DMS153 treated with DMSO at 0.1 percent for 48 hours (cell line): ENCODE measurements at regions not wholly inside any gene's neighbourhood (a gene's known extent, or its start where the extent isn't known, plus 50 kb on each side); places are given as distances from the start of the nearest gene placed in this dataset.

Experiments used
- DNase-seq: peaks from one replicate; lab custom pipeline; 2025; ENCODE audit not compliant: unreplicated experiment; lab: John Stamatoyannopoulos, UW

DNA sequence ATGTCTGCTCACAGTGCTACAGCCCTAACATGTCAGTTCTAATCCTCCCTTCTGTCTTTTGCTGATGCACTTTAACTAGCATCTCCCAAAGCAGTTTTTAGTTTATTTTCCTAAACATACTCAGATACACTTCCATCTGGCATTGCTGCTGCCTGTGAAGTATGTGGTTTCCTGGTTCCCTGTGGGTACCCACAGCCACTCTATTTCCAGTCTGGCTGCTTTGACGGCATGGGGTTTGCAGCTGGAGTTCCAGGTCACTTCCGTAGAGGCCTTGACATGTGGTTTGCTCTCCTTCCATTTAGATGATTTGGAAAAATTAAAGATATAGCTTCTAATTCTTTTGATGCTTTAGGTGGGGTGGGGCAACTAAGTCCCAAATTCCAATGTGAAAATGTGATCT, 375.5 kb downstream of the PCDH20 start:
- DNase-seq, result no peak

DNA sequence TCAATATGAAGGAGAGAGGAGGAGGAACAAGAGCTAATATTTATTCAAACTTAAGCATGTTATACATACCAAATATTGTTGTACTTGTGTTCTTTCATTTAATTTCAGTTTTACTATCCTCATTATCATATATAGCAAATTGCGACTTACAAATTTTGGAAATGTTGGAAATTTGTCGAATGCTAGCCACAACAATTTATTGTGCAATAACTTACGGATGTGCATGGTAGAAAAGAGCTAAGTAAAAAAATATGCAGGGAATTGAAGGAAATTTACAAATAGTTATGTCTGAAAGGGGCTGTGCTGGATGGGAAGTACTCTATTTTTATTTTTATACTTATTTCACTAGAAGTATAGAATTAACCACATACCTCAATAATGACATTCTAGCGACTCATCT, 376.3 kb downstream of the PCDH20 start:
- no peak for DNase-seq

DNA sequence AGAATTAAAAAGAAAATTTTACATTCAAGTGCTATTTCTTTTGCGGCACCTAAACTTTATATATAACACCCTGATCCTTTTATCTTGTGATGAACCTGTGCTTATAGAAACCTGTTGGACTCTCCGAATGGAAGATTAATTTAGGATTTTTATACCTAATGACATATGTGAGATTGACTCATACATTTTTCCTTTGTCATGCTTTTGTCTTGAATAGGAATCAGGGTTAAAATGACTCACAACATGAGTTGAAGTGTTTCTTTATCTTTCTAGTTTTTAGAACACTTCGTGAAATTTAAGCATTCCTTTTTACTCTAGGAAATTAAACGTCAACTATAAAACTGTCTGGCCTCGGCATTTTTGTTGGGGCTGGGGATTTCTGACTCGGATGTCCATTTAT, 378.9 kb downstream of the PCDH20 start:
- no peak for DNase-seq

DNA sequence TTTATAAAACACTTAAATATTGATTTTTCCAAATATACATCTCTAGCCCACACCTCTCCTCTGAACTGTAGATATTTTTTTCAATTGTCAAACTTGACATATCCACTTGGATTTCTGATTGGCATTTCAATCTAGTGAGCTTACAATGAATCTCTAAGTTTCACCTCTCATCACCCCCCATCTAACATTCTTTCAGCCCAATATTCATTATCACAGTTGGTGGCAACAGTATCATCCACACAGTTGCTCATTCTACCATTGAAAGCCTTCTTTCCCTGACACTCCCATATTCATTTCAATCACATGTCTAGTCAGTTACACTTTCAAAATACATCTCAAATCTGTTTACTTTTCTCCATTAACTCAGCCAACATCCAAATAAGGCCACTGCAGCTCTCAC, 385.2 kb downstream of the PCDH20 start:
- peak; percentile 13 for DNase-seq

DNA sequence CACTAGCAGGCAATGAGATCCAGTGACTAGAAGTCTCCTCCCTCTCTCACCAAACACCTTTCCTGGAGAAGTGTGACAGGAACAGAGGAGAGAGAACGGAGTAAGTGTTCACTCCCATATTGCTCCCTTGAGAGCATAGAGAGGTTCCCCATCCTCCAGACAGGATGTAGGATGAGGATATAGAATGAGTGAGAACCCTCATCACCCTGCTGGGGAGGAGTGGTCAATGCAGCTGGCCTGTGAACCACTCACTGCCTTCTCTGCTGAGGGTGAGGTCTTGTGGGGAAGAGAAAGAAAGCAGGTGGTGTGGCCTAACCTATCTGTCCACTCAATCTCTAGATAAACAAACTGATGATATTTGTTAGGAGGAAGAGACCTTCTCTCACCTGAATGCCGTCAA, 386.6 kb downstream of the PCDH20 start:
- DNase-seq, result peak; percentile 54

DNA sequence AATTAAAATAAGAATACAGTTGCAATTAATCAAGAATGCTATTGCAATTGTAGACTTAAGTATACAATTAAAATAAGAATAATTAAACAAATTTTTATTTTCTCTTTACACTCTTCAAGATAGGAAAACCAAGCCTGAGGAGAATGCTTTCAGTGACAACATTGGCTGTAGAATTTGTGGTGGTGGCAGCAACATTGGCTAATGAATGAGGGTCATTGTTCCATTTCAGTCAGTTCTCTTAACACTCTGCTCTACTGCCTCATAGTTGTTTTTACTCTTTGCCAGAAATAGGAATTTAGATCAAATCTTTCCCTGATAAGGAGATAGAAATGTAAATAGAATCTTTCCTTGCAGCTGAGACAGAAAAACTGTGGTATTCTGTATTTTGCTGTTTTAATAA, 391.6 kb downstream of the PCDH20 start:
- no peak for DNase-seq

DNA sequence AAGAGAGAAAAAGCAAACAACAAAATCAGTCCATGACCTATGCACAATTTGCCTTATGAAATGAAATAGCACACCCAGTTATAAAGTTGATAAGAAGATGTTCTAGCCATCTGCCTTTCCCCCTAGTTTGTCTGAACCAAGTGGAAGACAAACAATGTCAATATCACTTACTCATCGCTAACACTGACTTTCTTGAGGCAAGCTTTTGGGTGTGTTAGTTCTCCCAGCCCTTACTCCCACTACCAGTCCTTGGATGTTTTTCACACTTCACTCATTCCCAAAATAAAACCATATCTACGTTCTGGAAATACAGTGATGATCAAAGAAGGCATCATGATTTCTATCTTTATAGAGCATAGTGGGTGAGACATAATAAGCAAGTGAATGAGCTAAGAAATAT, 393.8 kb downstream of the PCDH20 start:
- no peak for DNase-seq

DNA sequence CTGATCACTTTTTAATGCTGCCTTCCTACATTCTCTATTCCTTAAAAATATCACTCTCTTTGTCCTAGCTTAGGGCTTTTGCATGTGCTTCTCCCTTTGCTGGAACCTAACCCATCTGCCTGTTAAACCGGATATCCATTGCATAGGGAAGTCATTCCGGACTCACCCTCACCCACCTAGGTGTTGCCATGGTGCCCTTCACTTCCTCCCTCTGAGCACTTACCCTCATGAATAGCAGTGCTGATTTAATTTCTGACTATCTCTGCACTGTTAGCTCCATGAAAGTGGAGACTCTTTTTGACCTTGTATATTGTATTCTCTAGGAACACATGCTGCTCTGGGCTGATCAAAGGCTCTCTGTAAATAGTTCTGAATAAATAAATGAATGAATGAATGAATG, 401.9 kb downstream of the PCDH20 start:
- peak; percentile 25 for DNase-seq

DNA sequence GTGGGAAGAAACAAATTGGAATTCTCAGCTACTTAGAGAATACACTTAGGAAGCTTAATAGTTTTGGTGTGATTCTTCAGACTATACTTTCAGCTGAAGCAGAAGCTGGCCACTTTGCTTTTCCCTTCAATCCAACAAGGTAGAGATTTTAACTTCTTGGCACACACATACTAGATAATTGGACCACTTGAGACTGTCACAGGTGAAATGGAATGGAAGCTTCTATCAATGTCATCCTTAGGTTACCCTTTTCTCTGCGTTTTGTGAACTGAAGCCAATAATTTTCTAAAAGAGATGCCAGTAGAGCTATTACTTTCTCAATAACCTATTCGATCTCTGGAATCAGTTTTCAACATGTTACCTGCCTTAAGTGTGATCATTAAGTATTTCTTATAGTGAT, 405.3 kb downstream of the PCDH20 start:
- no peak for DNase-seq

DNA sequence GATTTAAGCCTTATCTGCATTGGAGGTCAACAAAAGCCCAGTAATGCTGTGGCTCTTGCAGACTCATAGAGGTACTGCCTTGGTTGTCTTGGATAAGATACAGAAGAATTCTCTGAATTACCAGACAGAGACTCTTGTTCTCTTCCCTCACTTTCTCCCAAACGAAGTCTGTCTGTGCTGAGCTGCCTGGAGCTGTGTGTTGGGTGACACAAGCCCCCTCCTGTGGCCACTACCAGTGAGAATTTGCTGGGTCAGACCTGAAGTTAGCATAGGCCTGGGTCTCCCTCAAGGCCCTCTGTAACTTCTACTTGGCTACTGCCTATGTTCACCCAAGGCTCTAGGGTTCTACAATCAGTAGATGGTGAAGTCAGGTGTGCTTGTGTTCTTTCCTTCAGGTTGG, 413.0 kb downstream of the PCDH20 start:
- DNase-seq, result no peak

DNA sequence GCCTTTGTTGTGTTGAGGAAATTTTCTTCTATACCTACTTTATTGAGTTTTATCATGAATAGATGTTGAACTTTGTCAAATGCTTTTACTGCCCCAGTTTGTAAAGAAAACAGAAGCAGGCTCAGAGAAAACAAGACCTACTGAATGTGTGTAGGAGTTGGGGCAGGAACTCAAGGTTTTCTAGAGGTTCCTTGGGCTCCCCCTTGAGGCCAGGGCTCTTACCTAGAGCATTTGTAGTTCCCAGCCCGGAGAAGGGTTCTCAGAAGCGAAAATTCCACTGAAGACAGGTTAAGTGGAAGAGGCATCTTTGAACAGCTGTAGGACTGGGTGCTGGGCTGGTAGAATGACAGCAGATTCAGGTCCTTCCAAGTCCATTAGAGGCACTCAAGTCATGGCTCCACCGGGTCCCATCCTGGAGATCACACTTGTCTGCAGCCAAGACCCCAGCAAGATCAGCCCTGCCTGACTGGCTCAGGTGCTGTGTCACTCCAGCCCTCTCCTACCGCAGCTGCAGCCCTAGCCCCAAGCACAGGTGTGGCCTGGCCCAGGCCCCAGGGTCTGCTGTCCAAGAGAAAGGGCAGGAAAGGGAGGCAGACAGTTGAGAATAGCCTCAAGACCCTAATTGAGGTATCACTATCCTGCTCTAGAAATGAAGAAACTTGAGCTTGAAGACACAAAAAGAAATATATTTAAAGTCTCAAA, 425.5 kb downstream of the PCDH20 start:
- no peak for DNase-seq

DNA sequence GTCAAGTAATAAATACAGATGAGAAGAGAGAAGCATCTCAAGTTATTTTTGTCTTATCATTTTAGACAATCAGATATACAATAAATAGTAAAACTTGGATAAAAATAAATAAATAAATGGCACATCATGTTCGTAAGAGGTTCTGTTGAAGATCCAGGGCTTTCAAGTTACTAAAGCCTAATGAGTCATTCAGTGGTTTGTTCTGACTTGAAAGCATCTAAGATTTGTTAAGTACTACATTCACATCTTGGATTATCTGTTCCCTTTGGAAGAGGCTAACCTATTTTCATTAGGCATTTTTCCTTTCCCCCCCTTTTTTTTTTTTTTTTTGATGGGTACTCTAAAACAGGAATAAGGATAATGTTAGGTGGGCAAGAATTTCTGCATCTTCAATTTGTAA, 429.3 kb downstream of the PCDH20 start:
- no peak for DNase-seq

DNA sequence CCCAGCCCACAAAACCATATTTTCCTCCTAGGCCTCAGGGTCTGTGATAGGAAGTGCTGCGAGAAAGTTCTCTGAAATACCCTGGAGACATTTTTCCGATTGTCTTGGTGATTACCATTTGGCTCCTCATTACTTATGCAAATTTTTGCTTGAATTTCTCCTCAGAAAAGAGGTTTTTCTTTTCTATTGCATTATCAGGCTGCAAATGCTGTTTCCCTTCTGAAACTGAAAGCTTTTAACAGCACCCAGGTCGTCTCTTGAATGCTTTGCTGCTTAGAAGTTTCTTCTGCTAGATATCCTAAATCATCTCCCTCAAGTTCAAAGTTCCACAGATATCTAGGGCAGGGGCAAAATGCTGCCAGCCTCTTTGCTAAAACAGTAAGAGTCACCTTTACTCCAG, 434.2 kb downstream of the PCDH20 start:
- no peak for DNase-seq

DNA sequence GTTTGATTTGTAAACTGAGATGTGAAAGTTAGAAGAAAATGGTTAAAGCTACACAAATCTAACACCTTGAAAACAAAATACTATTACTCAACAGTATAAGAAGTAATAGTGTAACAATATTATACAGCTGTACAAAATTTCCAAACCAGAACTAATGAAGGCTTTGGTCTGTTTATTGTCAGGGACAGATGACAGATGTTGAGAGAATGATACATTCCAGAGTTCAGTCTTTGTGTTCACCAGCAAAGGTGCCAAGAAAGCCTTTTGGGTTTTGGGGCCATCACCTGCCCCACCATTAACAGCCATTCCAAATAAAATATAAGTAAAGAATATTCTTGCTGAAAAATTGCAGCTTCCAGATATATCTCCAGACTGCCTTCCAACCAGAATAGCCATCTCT, 439.3 kb downstream of the PCDH20 start:
- DNase-seq, result no peak

DNA sequence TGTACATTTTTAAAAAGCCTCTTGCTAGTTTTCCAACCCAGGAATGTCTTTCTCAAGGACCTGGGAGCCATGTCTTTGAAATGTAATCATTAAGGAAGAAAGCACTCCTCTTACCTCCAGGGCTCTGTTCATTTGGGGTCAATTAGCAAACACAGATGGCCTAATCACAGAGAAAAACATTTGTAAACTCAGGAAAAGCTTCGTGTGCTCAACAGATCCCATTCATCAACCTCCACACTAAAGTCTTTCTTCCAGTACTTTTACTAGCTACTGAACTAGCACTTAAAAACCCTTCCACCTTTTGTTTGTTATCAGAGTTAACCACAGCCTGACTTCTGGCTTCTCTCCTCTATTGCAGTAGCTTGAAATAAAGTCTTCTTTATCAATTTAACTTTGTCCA, 441.4 kb downstream of the PCDH20 start:
- DNase-seq, result no peak

DNA sequence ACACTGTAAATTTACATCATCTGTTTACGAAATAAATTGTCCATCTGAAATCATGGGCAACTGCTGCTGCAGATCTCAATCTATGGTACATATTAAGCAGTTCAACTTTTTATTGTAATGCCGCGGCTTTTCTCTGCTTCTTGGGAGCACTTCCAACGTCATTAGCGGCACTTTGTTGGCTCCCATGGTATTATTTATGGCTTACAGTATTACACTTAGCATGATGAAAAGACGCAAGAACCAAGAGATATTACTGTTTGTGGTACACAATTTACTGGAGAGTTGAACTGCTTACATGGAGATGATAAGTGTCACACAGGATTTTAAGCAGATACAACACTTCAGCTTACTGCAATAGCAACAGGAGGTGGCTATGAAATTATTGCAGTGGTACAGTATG, 442.1 kb downstream of the PCDH20 start:
- no peak for DNase-seq

DNA sequence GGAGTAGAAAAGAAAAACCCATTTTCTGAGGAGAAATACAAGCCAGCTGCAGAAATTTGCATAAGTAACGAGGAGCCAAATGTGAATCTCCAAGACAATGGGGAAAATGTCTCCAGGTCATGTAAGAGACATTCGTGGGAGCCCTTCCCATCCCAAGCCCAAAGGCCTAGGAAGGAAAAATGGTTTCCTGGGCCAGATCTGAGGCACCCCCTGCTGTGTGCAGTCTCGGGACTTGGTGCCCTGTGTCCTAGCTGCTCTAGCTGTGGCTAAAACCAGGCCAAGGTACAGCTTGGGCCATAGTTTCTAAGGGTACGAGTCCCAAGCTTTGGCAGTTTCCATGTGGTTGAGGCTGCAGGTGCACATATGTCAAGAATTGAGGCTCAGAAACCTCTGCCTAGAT, 444.9 kb downstream of the PCDH20 start:
- no peak for DNase-seq

DNA sequence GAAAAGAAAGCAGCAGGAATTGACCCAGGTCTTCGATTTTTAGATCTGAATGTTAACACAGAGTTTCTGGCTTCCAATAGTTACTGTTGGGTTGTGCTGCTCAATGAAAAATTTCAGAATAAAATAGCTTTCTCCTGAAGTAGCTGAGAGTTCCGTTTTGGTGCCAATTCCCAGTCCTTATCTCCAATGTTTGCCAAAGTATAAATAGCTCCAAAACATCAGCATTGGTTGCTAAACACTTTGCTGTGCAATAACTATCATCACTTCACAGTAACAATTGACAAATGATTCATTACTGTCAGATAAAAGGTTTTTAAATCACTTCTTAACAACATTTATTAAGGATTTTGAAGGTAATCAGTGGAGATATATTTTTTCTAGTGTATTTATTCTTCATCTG, 446.0 kb downstream of the PCDH20 start:
- DNase-seq, result no peak

DNA sequence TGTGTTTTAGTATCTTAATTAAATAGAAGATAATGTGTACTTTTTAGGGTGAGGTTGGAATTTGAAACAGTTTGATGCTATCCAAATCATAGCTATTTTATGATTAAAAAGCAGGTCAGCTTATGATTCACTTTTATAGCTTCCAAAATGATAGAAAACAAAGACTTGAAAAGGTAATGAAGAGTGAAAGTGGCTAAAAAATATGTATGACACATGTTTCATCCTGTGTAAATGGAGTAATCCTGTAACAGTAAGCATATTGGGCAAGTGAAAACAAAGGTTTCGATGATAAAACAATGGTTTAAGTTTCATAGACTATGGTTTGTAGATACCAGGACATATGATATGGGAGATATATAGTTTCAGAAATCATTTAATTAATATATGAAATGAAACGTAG, 456.2 kb downstream of the PCDH20 start:
- DNase-seq, result no peak

DNA sequence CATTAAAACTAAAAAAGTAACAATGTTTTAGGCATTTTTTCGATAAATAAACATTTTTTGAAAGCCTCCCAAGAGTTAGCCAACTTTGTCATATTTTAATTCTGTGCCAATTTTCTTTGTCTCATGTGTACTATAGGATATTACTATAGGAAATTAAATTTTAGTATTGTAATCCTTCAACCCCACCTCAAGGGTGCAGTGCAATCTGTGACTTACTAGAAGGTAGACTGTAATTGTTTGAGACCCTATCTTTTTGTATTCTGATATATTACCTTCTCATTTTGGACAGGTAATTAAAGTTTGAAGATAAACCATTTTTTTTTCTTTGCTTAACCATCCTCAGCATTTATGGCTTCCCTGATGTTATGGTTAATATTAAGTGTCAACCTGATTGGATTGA, 457.8 kb downstream of the PCDH20 start:
- DNase-seq, result no peak

DNA sequence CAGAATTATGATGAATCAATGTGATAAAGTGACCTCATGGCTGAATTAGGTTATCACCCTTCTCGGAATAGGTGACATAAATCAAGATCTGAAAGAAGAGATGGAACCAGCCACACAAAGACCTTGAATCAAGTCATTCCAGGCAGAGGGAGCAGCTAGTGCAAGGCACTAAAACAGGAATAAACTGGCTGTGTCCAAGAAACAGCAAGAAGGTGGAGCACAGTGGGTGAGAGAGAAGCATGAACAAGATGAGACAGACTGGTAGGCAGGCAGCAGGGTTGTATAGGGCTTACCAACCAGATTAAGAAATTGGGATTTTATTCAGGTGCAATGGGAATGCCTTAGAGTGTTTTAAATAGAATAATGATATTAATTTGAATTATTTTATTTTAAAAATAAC, 470.3 kb downstream of the PCDH20 start:
- no peak for DNase-seq

DNA sequence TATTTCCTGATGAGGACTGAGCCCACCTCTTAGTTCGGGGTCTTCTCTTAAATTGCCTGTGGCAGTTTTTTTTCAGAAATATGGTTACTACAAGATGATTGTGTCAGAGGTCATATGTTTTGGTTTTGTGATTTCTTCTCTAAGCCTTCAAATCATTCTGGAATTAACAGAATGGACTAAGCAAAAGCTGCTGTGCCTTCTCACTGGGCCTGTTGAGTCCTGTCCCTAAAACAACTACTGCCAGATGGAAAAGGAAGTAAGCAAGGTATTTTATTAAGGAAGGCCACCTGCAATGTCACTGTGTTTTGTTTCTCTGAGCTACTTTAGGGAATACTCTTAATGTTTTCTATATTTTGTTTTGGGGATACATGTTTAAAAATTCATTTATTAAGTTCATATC, 470.8 kb downstream of the PCDH20 start:
- peak; percentile 39 for DNase-seq

DNA sequence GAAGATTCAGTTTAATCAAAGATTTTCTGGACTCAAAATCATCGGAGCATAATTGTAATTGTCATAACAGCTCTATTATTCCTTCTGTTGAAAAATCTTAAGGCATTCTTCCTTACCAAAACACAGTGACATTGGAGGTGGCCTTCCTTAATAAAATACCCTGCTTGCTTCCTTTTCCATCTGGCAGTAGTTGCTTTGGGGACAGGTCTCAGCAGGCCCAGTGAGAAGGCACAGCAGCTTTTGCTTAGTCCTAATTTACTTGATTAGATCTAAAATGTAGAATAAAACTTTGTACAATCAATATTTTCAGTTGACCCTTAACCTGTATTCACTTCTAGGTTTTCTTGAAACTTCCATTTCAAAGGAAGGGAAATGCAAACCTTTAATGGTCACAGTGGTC, 471.6 kb downstream of the PCDH20 start:
- DNase-seq, result peak; percentile 3

DNA sequence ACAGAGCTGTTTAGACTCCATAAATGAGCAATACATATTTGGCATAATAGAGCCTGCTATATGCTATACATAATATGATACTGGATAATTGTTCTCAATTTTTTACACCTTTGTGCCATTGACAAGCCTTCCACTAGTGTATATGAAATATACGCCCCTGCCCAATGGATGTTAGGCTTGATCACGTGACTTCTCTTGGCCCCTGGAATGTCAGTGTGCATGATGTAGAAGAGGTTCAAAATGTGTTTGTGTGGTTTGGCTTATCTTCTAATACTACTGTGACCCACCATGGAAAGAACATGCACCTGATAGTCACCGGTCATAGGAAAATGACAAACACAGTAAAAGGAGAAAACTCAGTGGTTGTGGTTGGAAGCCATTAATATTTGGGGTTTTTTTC, 479.4 kb downstream of the PCDH20 start:
- DNase-seq, result no peak
